ENCODE measurements at regions not wholly inside any gene's neighbourhood (a gene's known extent, or its start where the extent isn't known, plus 50 kb on each side); places are given as distances from the start of the nearest gene placed in this dataset.

GRCh38 chr21:34205811-34206571 is 132.6 kb downstream of the MRPS6 start:
- TF ChIP-seq CTCF (IDR thresholded peaks at IDR 0.05) (no peak), POLR2A (IDR thresholded peaks at IDR 0.05) (no peak)
